Dendritic cell treated with granulocyte-macrophage colony-stimulating factor and Interleukin-4, amounts not matched to agents 40 ng/mL and 50 ng/mL, for 4 days (primary cell): ENCODE measurements at regions not wholly inside any gene's neighbourhood (a gene's known extent, or its start where the extent isn't known, plus 50 kb on each side); places are given as distances from the start of the nearest gene placed in this dataset.

Experiments used
- H3K27ac Mint-ChIP-seq: one replicate; pipeline ENCODE4 v1.8.0; 2022; ENCODE audit warnings: mild to moderate bottlenecking, mixed read lengths
- H3K27me3 Mint-ChIP-seq: one replicate; pipeline ENCODE4 v1.8.0; 2022; ENCODE audit warnings: mild to moderate bottlenecking, mixed read lengths
- H3K36me3 Mint-ChIP-seq: one replicate; pipeline ENCODE4 v1.8.0; 2022; ENCODE audit warnings: low read depth, mixed read lengths
- H3K4me1 Mint-ChIP-seq: one replicate; pipeline ENCODE4 v1.8.0; 2022; ENCODE audit warnings: low read depth, mixed read lengths
- H3K4me3 Mint-ChIP-seq: one replicate; pipeline ENCODE4 v1.8.0; 2022; ENCODE audit warnings: mild to moderate bottlenecking, moderate library complexity, mixed read lengths
- H3K9me3 Mint-ChIP-seq: one replicate; pipeline ENCODE4 v1.8.0; 2022; ENCODE audit warnings: mixed read lengths
- intact Hi-C: fragments of 100-400 bp; cut with micrococcal nuclease; formaldehyde crosslinking; loops from one replicate; pipeline ENCODE4 v1.15.0; 2022

DNA sequence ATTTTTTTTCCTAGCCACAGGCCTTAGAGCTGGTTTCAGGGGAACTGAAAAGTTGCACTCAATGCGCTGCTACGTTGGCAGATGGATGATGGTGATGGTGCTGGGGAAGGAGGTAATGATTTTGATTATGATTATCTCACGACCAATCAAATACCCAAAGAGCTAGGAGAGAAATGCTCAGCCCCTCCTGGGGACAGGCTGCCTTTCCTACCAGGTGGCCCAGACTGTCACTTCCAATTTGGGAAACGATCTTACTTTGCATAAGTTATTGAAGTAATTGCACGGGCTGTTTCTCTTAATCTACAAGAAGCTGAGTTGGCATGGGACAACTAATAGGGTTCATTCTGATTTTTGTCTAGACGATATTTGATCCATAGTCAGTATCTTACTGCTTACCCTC is 379.7 kb upstream of the EEF2KMT start:
- no peaks in the 10 kb centered on the region for H3K9me3 Mint-ChIP-seq
- no peaks in the 10 kb centered on the region for H3K4me1 Mint-ChIP-seq
- intact Hi-C loops = no loop called here
- H3K4me3 Mint-ChIP-seq = no peak overlapping the region
- no peaks in the 10 kb centered on the region for H3K36me3 Mint-ChIP-seq
- H3K27me3 Mint-ChIP-seq = peaks cover 5% of the 10 kb centered on the region
- H3K27ac Mint-ChIP-seq = no peak overlapping the region

DNA sequence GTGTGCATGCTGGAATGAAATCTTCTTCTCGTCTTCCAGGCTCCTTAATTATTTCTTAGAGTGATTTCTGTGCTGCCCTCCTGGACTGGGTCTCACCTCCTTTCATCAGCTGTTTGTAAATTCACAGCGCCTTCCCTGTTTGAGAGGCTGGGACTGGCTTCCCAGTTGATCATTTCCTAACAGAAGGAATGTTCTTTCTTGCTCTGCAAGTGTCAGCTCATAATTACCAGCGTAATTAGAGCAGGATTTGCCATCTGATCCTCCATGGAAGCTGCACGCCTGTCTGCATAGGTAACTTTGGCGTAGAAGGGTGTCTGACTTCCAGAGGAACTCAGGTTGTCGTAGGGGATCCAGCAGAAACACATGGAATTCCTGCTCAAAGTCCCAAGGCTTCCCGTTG is 375.0 kb upstream of the EEF2KMT start:
- intact Hi-C loops = no loop called here
- H3K9me3 Mint-ChIP-seq = peaks cover 6% of the 10 kb centered on the region
- H3K4me1 Mint-ChIP-seq = peaks cover 5% of the 10 kb centered on the region
- H3K27me3 Mint-ChIP-seq = peaks cover 9% of the 10 kb centered on the region
- H3K36me3 Mint-ChIP-seq = no peaks in the 10 kb centered on the region
- no peak overlapping the region for H3K27ac Mint-ChIP-seq
- H3K4me3 Mint-ChIP-seq = no peak overlapping the region

DNA sequence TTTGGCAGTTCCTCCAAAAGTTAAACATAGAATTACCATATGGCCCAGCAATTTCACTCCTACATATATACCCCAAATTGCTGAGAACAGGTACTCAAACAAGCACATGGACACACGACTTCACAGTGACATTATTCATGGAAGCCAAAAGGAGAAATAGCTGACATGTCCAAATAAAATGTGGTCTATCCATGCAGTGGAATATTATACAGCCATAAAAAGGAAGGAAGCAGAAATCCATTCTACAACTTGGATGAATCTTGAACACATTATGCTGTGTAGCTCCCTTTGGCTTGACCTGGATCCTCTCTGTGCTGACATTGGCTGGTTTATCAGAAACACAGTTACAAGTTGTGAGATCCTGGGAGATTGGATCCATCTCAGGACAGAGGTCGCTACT is 370.9 kb upstream of the EEF2KMT start:
- intact Hi-C loops = no loop called here
- peaks cover 5% of the 10 kb centered on the region for H3K4me1 Mint-ChIP-seq
- no peaks in the 10 kb centered on the region for H3K36me3 Mint-ChIP-seq
- H3K27ac Mint-ChIP-seq = no peak overlapping the region
- H3K9me3 Mint-ChIP-seq = peaks cover 6% of the 10 kb centered on the region
- no peak overlapping the region for H3K4me3 Mint-ChIP-seq
- peaks cover 9% of the 10 kb centered on the region for H3K27me3 Mint-ChIP-seq

- Mint-ChIP-seq H3K27ac (no peak overlapping the region), H3K36me3 (no peaks in the 10 kb centered on the region), H3K9me3 (peaks cover 6% of the 10 kb centered on the region), H3K27me3 (peaks cover 8% of the 10 kb centered on the region), H3K4me1 (peaks cover 5% of the 10 kb centered on the region), H3K4me3 (no peak overlapping the region)
- intact Hi-C loops = no loop called here
These were observed 370.0 kb upstream of the EEF2KMT start for GRCh38 chr16:5467552-5467951.

DNA sequence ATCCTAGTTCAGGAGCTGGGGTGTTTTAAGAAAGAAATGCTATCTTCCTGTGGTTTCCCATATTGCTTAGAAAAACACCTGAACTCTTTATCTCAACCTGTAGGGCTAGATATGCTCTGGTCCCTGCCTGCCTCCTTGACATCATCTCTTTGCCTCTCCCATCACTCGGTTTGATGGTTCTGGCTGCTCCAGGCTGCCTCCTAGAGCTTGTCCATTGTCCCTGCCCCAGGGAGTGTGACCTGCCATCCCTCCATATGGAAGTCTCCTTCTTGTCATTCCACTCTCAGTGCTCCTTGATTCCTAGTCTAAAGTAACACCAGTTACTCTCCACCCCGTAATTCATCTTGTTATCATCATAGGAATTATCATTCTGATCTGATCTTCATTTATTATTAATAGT is 369.0 kb upstream of the EEF2KMT start:
- peaks cover 6% of the 10 kb centered on the region for H3K9me3 Mint-ChIP-seq

GRCh38 chr16:5465714-5466113 is 368.1 kb upstream of the EEF2KMT start:
- Mint-ChIP-seq H3K27me3 (no peaks in the 10 kb centered on the region), H3K27ac (no peak overlapping the region), H3K4me1 (no peaks in the 10 kb centered on the region), H3K4me3 (no peak overlapping the region), H3K9me3 (peaks cover 6% of the 10 kb centered on the region), H3K36me3 (no peaks in the 10 kb centered on the region)
- intact Hi-C loops = no loop called here

More for the DNA sequence above, 369.0 kb upstream of the EEF2KMT start:
- Mint-ChIP-seq H3K4me3 (no peak overlapping the region), H3K27me3 (no peaks in the 10 kb centered on the region), H3K36me3 (no peaks in the 10 kb centered on the region), H3K4me1 (no peaks in the 10 kb centered on the region), H3K27ac (no peak overlapping the region)
- intact Hi-C loops = no loop called here

GRCh38 chr16:5463820-5464219 is 366.2 kb upstream of the EEF2KMT start:
- Mint-ChIP-seq H3K9me3 (peaks cover 6% of the 10 kb centered on the region), H3K4me3 (no peak overlapping the region), H3K27me3 (no peaks in the 10 kb centered on the region), H3K36me3 (no peaks in the 10 kb centered on the region), H3K27ac (no peak overlapping the region), H3K4me1 (no peaks in the 10 kb centered on the region)
- intact Hi-C loops = no loop called here

GRCh38 chr16:5461574-5461973 is 364.0 kb upstream of the EEF2KMT start:
- Mint-ChIP-seq H3K36me3 (no peaks in the 10 kb centered on the region), H3K27ac (no peak overlapping the region), H3K4me1 (no peaks in the 10 kb centered on the region), H3K9me3 (no peaks in the 10 kb centered on the region), H3K4me3 (no peak overlapping the region), H3K27me3 (no peaks in the 10 kb centered on the region)
- intact Hi-C loops = no loop called here

DNA sequence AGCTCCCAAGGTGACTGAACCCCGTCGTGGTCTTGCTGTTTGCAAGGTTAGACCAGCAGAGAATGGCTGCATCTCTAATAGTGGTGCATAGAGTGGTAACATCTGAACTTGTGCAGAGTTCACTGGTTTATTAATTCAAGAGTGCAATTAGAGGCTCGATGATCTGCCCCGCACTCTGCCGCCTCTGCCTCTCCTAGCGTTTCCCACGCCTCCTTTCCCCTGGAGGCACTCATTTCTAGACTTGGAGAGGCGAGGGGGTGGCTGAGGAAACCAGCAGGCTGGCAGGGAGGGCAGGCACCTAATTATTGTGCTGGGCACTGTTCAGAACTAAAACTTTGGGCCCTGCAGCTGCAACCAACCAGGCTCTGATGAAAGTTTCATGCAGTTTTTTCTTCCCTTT is 363.5 kb upstream of the EEF2KMT start:
- Mint-ChIP-seq H3K9me3 (no peaks in the 10 kb centered on the region), H3K4me3 (no peak overlapping the region), H3K4me1 (no peaks in the 10 kb centered on the region), H3K27ac (no peak overlapping the region), H3K36me3 (no peaks in the 10 kb centered on the region), H3K27me3 (no peaks in the 10 kb centered on the region)
- intact Hi-C loops = no loop called here

DNA sequence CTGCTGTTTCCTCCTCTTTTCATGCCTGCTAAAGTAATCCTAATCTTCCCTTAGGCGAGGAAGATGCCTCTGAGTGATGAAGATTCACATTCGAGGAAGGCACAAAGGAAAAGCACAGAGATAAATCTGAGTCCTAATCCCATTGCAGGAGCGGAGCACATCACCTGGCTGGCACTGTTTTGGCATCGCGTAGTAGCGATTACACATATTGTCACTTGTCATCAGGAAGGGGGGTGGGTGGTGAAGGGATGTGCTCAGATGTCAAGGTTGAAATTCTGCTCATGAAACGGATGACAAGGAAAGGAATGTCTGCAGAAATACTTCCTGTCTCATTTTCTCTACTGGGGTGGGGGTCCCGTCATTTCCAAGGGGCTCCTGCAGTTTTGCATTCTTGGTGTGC is 363.1 kb upstream of the EEF2KMT start:
- H3K36me3 Mint-ChIP-seq = no peaks in the 10 kb centered on the region
- intact Hi-C loops = no loop called here
- H3K9me3 Mint-ChIP-seq = no peaks in the 10 kb centered on the region
- H3K27me3 Mint-ChIP-seq = no peaks in the 10 kb centered on the region
- no peak overlapping the region for H3K27ac Mint-ChIP-seq
- H3K4me3 Mint-ChIP-seq = no peak overlapping the region
- H3K4me1 Mint-ChIP-seq = no peaks in the 10 kb centered on the region

DNA sequence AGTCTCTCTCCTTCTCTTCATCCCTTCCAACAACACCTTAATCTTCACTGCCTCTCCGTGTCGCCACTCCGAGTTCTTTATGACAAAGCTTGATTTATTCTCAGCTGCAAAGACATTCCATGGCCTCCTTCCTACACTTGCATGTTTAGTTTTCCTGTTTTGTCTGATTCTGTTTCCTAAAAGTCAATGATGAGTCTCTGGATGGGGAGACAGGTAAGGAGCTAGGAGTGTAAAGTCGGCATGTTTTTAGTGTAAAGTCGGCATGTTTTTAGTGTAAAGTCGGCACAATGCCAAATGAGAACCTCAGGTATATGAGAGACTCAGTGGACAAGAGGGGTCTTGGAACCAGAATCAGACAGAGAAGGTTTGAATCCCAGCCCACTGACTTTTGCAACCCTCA is 362.3 kb upstream of the EEF2KMT start:
- intact Hi-C loops = no loop called here
- no peak overlapping the region for H3K27ac Mint-ChIP-seq
- H3K27me3 Mint-ChIP-seq = no peaks in the 10 kb centered on the region
- H3K36me3 Mint-ChIP-seq = no peaks in the 10 kb centered on the region
- no peak overlapping the region for H3K4me3 Mint-ChIP-seq
- H3K4me1 Mint-ChIP-seq = no peaks in the 10 kb centered on the region
- no peaks in the 10 kb centered on the region for H3K9me3 Mint-ChIP-seq

DNA sequence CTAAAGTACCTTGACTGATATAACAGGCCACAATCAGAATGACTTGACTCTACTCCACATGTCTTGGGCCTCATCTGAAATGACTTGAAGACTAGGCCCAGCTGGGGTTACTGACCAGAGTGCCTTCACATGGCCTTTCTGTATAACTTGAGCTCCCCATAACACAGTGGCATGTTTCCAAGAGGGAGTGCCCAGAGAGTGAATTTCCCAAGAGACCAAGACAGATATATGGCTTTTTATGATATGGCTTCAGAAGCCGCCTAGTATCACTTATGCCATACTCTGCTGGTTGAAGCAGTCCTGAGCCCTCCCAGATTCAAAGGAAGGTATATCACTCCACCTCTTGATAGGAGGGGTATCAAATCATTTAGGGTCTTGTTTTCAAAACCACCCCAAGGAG is 357.5 kb upstream of the EEF2KMT start:
- Mint-ChIP-seq H3K4me3 (no peak overlapping the region), H3K9me3 (no peaks in the 10 kb centered on the region), H3K4me1 (no peaks in the 10 kb centered on the region), H3K27ac (no peak overlapping the region), H3K36me3 (no peaks in the 10 kb centered on the region), H3K27me3 (no peaks in the 10 kb centered on the region)
- intact Hi-C loops = no loop called here

DNA sequence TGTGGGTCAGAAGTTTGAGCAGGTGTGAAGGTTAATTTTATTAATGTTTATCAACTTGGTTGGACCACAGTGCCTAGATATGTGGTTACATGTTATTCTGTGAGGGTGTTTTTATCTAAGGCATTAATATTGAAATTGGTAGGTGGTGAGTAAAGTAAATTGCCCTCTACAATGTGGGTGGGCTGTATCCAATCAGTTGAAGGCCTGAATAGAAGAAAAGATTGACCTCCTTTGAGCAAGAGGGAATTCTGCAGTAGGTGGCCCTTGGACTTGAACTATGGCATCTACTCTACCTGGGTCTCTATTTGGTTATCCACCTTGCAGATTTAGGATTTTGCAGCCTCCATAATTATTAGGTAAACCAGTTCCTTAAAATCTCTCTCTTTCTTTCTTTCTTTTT is 356.8 kb upstream of the EEF2KMT start:
- Mint-ChIP-seq H3K4me1 (no peaks in the 10 kb centered on the region), H3K27ac (no peak overlapping the region), H3K9me3 (no peaks in the 10 kb centered on the region), H3K36me3 (no peaks in the 10 kb centered on the region), H3K27me3 (no peaks in the 10 kb centered on the region), H3K4me3 (no peak overlapping the region)
- intact Hi-C loops = no loop called here

GRCh38 chr16:5451641-5452040 is 354.0 kb upstream of the EEF2KMT start:
- no peak overlapping the region for H3K4me3 Mint-ChIP-seq
- H3K9me3 Mint-ChIP-seq = peaks cover 9% of the 10 kb centered on the region
- no peaks in the 10 kb centered on the region for H3K36me3 Mint-ChIP-seq
- no peaks in the 10 kb centered on the region for H3K27me3 Mint-ChIP-seq
- H3K27ac Mint-ChIP-seq = no peak overlapping the region
- H3K4me1 Mint-ChIP-seq = no peaks in the 10 kb centered on the region
- intact Hi-C loops = no loop called here

DNA sequence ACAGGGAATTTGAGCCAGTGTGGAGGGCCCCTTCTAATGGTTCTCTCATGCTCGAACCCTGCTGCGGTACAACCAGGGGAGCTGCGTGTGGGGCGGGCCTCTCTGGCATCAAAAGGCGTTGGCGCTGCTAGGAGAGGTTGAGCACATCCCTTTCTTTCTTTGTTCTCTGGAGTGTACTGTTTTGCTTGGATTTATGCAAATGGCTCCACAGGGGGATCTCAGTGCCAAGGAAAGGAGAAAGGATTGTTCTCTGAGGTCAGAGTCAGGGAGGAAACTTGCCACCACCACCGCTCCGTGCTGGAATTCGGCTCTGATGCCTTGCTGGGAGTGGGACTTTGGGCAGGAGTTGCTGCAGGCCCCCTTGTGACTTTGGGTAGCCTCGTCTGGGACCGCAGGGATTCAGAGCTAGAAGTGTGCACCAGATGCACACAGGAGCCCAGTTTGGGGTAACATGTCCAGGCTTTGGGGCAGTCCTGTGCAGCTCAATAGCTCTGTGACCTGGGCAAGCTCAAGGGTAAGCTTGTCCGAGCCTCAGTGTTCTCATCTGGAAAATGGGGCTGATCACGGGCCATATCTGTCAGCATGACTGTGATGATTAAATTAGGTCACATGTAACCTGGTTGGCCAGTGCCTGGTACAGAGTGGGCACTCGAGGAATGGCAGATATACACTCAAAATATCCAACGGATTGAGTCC is 353.0 kb upstream of the EEF2KMT start:
- H3K4me3 Mint-ChIP-seq = no peak overlapping the region
- no peaks in the 10 kb centered on the region for H3K27me3 Mint-ChIP-seq
- H3K9me3 Mint-ChIP-seq = peaks cover 9% of the 10 kb centered on the region
- H3K36me3 Mint-ChIP-seq = no peaks in the 10 kb centered on the region
- intact Hi-C loops = no loop called here
- H3K4me1 Mint-ChIP-seq = no peaks in the 10 kb centered on the region
- no peak overlapping the region for H3K27ac Mint-ChIP-seq
